SK-N-SH treated with all-trans-retinoic acid at 6 μM for 48 hours (cell line): ENCODE measurements at regions not wholly inside any gene's neighbourhood (a gene's known extent, or its start where the extent isn't known, plus 50 kb on each side); places are given as distances from the start of the nearest gene placed in this dataset.

Experiments used
- ATAC-seq: fragments of 200-7000 bp; cut with Tn5 transposase; 3 replicates; pipeline ENCODE4 v1.9.1; 2020; ENCODE audit warnings: mild to moderate bottlenecking, moderate library complexity
- ARNTL ChIP-seq: fragments of 450-650 bp; formaldehyde crosslinking; IDR thresholded peaks from 2 replicates; pipeline ENCODE4 v1.5.0; 2020; ENCODE audit warnings: low read depth, mild to moderate bottlenecking, moderate library complexity, borderline replicate concordance
- BACH2 ChIP-seq: fragments of 250-450 bp; sonication (Bioruptor Pico); IDR thresholded peaks from 2 replicates; pipeline ENCODE4 v1.9.0; 2021; ENCODE audit warnings: mild to moderate bottlenecking, borderline replicate concordance
- CSDC2 ChIP-seq: fragments of 250-450 bp; sonication (Bioruptor Pico); IDR thresholded peaks from 2 replicates; pipeline ENCODE4 v1.5.0; 2020; ENCODE audit warnings: mild to moderate bottlenecking, moderate library complexity
- ESRRG ChIP-seq: fragments of 250-450 bp; sonication (Bioruptor Pico); IDR thresholded peaks from 2 replicates; pipeline ENCODE4 v1.6.1; 2021; ENCODE audit warnings: mild to moderate bottlenecking
- GLIS3 ChIP-seq: fragments of 250-450 bp; sonication (Bioruptor Pico); IDR thresholded peaks from 2 replicates; pipeline ENCODE4 v1.5.0; 2020; ENCODE audit warnings: mild to moderate bottlenecking, moderate library complexity
- ISL1 ChIP-seq: fragments of 250-450 bp; sonication (Bioruptor Pico); IDR thresholded peaks from 2 replicates; pipeline ENCODE4 v2.1.2; 2022; ENCODE audit warnings: mild to moderate bottlenecking, moderate library complexity
- POU6F1 ChIP-seq: fragments of 250-450 bp; sonication (Bioruptor Pico); IDR thresholded peaks from 2 replicates; pipeline ENCODE4 v1.8.0; 2021; ENCODE audit warnings: low read depth, mild to moderate bottlenecking, moderate library complexity, borderline replicate concordance
- PPARA ChIP-seq: fragments of 250-450 bp; sonication (Bioruptor Pico); IDR thresholded peaks from 2 replicates; pipeline ENCODE4 v1.5.0; 2020; ENCODE audit warnings: mild to moderate bottlenecking, borderline replicate concordance
- SNAI2 ChIP-seq: fragments of 250-450 bp; sonication (Bioruptor Pico); IDR thresholded peaks from 2 replicates; pipeline ENCODE4 v1.5.0; 2020; ENCODE audit warnings: mild to moderate bottlenecking, moderate library complexity
- TCF4 ChIP-seq: fragments of 250-450 bp; sonication (Bioruptor Pico); IDR thresholded peaks from 2 replicates; pipeline ENCODE4 v1.8.0; 2021; ENCODE audit warnings: mild to moderate bottlenecking, moderate library complexity, borderline replicate concordance
- TOX ChIP-seq: fragments of 250-450 bp; sonication (Bioruptor Pico); IDR thresholded peaks from 2 replicates; pipeline ENCODE4 v1.8.0; 2021; ENCODE audit warnings: mild to moderate bottlenecking, moderate library complexity, borderline replicate concordance
- TSHZ2 ChIP-seq: fragments of 250-450 bp; sonication (Bioruptor Pico); IDR thresholded peaks from 2 replicates; pipeline ENCODE4 v1.5.0; 2020; ENCODE audit warnings: mild to moderate bottlenecking, moderate library complexity
- ZC3H10 ChIP-seq: fragments of 250-450 bp; sonication (Bioruptor Pico); IDR thresholded peaks from 2 replicates; pipeline ENCODE4 v1.5.1; 2021; ENCODE audit warnings: mild to moderate bottlenecking, moderate library complexity
- ZFP3 ChIP-seq: fragments of 250-450 bp; sonication (Bioruptor Pico); IDR thresholded peaks from 2 replicates; pipeline ENCODE4 v1.5.0; 2020; ENCODE audit warnings: mild to moderate bottlenecking, moderate library complexity
- ZFP30 ChIP-seq: fragments of 450-650 bp; formaldehyde crosslinking; IDR thresholded peaks from 2 replicates; pipeline ENCODE4 v1.5.0; 2022; ENCODE audit warnings: mild to moderate bottlenecking, moderate library complexity
- ZNF565 ChIP-seq: fragments of 450-650 bp; formaldehyde crosslinking; conservative IDR thresholded peaks from 2 replicates; pipeline ENCODE4 v1.5.0; 2020; ENCODE audit warnings: low read depth, mild to moderate bottlenecking, moderate library complexity
- ZNF70 ChIP-seq: fragments of 450-650 bp; formaldehyde crosslinking; IDR thresholded peaks from 2 replicates; pipeline ENCODE4 v1.5.0; 2020; ENCODE audit warnings: mild to moderate bottlenecking, moderate library complexity
- ZNF8 ChIP-seq: fragments of 450-650 bp; formaldehyde crosslinking; IDR thresholded peaks from 2 replicates; pipeline ENCODE4 v1.5.0; 2020; ENCODE audit warnings: mild to moderate bottlenecking, moderate library complexity
- TF ChIP-seq, protein P1 (sequence below): fragments of 250-450 bp; sonication (Bioruptor Pico); IDR thresholded peaks from 2 replicates; pipeline ENCODE4 v1.5.1; 2021; ENCODE audit warnings: mild to moderate bottlenecking, moderate library complexity
- TF ChIP-seq, protein P2 (sequence below): fragments of 250-450 bp; sonication (Bioruptor Pico); IDR thresholded peaks from 2 replicates; pipeline ENCODE4 v1.8.0; 2020; ENCODE audit warnings: mild to moderate bottlenecking, moderate library complexity, borderline replicate concordance
- TF ChIP-seq, protein P3 (sequence below): fragments of 250-450 bp; sonication (Bioruptor Pico); IDR thresholded peaks from 2 replicates; pipeline ENCODE4 v1.5.1; 2020; ENCODE audit warnings: low read depth, mild to moderate bottlenecking, moderate library complexity

DNA sequence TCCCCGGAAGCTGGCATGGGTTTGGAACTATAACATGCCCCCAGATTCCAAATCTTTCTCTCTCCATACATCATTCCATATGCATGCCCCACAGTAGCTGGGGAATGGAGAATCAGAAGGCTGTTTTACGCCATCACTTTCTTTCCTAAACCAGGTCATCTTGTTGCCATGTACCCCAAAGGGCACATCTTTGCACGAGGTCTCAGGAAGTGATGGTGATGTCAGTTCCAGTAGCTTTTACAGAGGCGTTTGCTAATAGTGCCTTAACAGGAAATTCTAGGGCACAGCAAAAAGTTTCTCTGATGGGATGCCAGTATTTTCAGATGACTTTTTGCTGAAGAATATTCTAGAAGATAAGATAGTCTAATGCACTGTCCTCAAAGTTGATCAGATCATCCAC, 241.5 kb downstream of the MAF start (continued):
- TF ChIP-seq, protein P1, sequence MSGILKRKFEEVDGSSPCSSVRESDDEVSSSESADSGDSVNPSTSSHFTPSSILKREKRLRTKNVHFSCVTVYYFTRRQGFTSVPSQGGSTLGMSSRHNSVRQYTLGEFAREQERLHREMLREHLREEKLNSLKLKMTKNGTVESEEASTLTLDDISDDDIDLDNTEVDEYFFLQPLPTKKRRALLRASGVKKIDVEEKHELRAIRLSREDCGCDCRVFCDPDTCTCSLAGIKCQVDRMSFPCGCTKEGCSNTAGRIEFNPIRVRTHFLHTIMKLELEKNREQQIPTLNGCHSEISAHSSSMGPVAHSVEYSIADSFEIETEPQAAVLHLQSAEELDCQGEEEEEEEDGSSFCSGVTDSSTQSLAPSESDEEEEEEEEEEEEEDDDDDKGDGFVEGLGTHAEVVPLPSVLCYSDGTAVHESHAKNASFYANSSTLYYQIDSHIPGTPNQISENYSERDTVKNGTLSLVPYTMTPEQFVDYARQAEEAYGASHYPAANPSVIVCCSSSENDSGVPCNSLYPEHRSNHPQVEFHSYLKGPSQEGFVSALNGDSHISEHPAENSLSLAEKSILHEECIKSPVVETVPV, result no peak

- TF ChIP-seq ARNTL (CRISPR knock-in tag) (no peak), CSDC2 (CRISPR knock-in tag) (no peak), TCF4 (CRISPR knock-in tag) (no peak), ESRRG (no peak), ZC3H10 (CRISPR knock-in tag) (no peak), ZNF70 (CRISPR knock-in tag) (no peak), ZFP30 (CRISPR knock-in tag) (no peak)
- TF ChIP-seq, protein P1, result no peak
- TF ChIP-seq, protein P2, sequence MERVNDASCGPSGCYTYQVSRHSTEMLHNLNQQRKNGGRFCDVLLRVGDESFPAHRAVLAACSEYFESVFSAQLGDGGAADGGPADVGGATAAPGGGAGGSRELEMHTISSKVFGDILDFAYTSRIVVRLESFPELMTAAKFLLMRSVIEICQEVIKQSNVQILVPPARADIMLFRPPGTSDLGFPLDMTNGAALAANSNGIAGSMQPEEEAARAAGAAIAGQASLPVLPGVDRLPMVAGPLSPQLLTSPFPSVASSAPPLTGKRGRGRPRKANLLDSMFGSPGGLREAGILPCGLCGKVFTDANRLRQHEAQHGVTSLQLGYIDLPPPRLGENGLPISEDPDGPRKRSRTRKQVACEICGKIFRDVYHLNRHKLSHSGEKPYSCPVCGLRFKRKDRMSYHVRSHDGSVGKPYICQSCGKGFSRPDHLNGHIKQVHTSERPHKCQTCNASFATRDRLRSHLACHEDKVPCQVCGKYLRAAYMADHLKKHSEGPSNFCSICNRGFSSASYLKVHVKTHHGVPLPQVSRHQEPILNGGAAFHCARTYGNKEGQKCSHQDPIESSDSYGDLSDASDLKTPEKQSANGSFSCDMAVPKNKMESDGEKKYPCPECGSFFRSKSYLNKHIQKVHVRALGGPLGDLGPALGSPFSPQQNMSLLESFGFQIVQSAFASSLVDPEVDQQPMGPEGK (CRISPR knock-in tag), result no peak
- TF ChIP-seq, protein P3, sequence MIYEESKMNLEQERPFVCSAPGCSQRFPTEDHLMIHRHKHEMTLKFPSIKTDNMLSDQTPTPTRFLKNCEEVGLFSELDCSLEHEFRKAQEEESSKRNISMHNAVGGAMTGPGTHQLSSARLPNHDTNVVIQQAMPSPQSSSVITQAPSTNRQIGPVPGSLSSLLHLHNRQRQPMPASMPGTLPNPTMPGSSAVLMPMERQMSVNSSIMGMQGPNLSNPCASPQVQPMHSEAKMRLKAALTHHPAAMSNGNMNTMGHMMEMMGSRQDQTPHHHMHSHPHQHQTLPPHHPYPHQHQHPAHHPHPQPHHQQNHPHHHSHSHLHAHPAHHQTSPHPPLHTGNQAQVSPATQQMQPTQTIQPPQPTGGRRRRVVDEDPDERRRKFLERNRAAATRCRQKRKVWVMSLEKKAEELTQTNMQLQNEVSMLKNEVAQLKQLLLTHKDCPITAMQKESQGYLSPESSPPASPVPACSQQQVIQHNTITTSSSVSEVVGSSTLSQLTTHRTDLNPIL (CRISPR knock-in tag), result no peak
- no peak for ATAC-seq
These were observed 242.3 kb downstream of the MAF start for GRCh38 chr16:79358188-79358587.

- no peak for ATAC-seq
- TF ChIP-seq CSDC2 (CRISPR knock-in tag) (no peak), ZNF565 (no peak), ESRRG (no peak), TCF4 (CRISPR knock-in tag) (no peak), TSHZ2 (CRISPR knock-in tag) (no peak), BACH2 (CRISPR knock-in tag) (no peak), ZC3H10 (CRISPR knock-in tag) (no peak), POU6F1 (CRISPR knock-in tag) (no peak), ZNF8 (CRISPR knock-in tag) (no peak), ARNTL (CRISPR knock-in tag) (no peak), GLIS3 (CRISPR knock-in tag) (no peak), ISL1 (CRISPR knock-in tag) (no peak), TOX (no peak), PPARA (CRISPR knock-in tag) (no peak), ZFP3 (CRISPR knock-in tag) (no peak), SNAI2 (no peak)
- TF ChIP-seq, protein P1, result no peak
- TF ChIP-seq, protein P2 (CRISPR knock-in tag), result no peak
These were observed 244.8 kb downstream of the MAF start for GRCh38 chr16:79355600-79356358.
